GM12878 (cell line): ENCODE measurements at regions not wholly inside any gene's neighbourhood (a gene's known extent, or its start where the extent isn't known, plus 50 kb on each side); places are given as distances from the start of the nearest gene placed in this dataset.

Source experiments
- ATAC-seq: fragments of 200-7000 bp; cut with Tn5 transposase; 3 replicates; pipeline ENCODE4 v1.9.1; 2020; ENCODE audit warnings: mild to moderate bottlenecking, moderate library complexity
- BruUV-seq: library from RNA; stranded (reverse); fragments of 400-500 nt; replicated peaks from 2 replicates; lab custom pipeline; 2021; lab: Mats Ljungman, UMichigan
- CTCF ChIA-PET: fragments of 300-600 bp; sonication (Branson Sonifier 250); formaldehyde crosslinking; extraction: SDS; loops from one replicate; lab custom pipeline; 2021; ENCODE audit warnings: inconsistent platforms; lab: Yijun Ruan, JAX
- POLR2A ChIA-PET: fragments of 350-600 bp; formaldehyde crosslinking; extraction: SDS; loops from one replicate; lab custom pipeline; 2021; ENCODE audit warnings: inconsistent platforms; lab: Charles Lee
- RAD21 ChIA-PET: fragments of 300-600 bp; sonication (Branson Sonifier 250); formaldehyde crosslinking; loops from one replicate; lab custom pipeline; 2023; ENCODE audit warnings: antibody characterized with exemption; ENCODE audit not compliant: unreplicated experiment; lab: Charles Lee
- SMC1A ChIA-PET: fragments of 300-600 bp; sonication (Branson Sonifier 250); formaldehyde crosslinking; loops from one replicate; lab custom pipeline; 2023; ENCODE audit not compliant: unreplicated experiment, uncharacterized antibody; lab: Charles Lee
- DNase-seq: peaks from one replicate; pipeline ENCODE4 v3.0.0-alpha.2; 2011; ENCODE audit warnings: low read depth, low spot score
- FAIRE-seq: peaks from 3 replicates; lab custom pipeline; 2011; peaks lifted over from hg19 to GRCh38; lab: Jason Lieb, UNC
- H2AFZ ChIP-seq: 2 replicates; pipeline ENCODE4 v1.6.0; 2011; ENCODE audit warnings: low read depth, low read length, control low read depth; ENCODE audit not compliant: control insufficient read depth
- H3K27ac ChIP-seq: 2 replicates; pipeline ENCODE4 v1.5.1; 2011; ENCODE audit warnings: control low read depth; ENCODE audit not compliant: control insufficient read depth, insufficient read depth
- H3K27me3 ChIP-seq, 2 experiments: replicated peaks in 1 of 2; 2 replicates each; pipeline versions ENCODE4 v1.6.0 to v1.6.1; 2011; ENCODE audit warnings: low read length in 1 of 2; ENCODE audit not compliant: control insufficient read depth in 2 of 2, insufficient read depth in 2 of 2
- H3K36me3 ChIP-seq, 2 experiments: 2 replicates each; pipeline ENCODE4 v1.5.1; 2011; ENCODE audit warnings: low read length in 1 of 2; ENCODE audit not compliant: control insufficient read depth in 2 of 2, insufficient read depth in 2 of 2
- H3K4me1 ChIP-seq: 2 replicates; pipeline ENCODE4 v1.6.1; 2011; ENCODE audit warnings: mild to moderate bottlenecking, low read length, moderate library complexity, mixed read lengths; ENCODE audit not compliant: control insufficient read depth, insufficient read depth
- H3K4me2 ChIP-seq: 2 replicates; pipeline ENCODE4 v1.6.0; 2011; ENCODE audit warnings: control low read depth; ENCODE audit not compliant: control insufficient read depth, insufficient read depth
- H3K4me3 ChIP-seq: fragments of 200-600 bp; sonication (generic); 2 replicates; pipeline ENCODE4 v1.5.1; 2016
- H3K79me2 ChIP-seq: 2 replicates; pipeline ENCODE4 v1.6.0; 2011; ENCODE audit warnings: low read length; ENCODE audit not compliant: control insufficient read depth, insufficient read depth
- H3K9ac ChIP-seq: 2 replicates; pipeline ENCODE4 v1.8.0; 2011; ENCODE audit warnings: low read length, control low read depth, mixed read lengths; ENCODE audit not compliant: control insufficient read depth, insufficient read depth
- H3K9me3 ChIP-seq: replicated peaks from 3 replicates; pipeline ENCODE4 v1.5.1; 2011; ENCODE audit warnings: mild to moderate bottlenecking, low read length; ENCODE audit not compliant: control insufficient read depth, insufficient read depth
- H4K20me1 ChIP-seq: 2 replicates; pipeline ENCODE4 v1.6.0; 2011; ENCODE audit not compliant: control insufficient read depth, insufficient read depth
- CHD2 ChIP-seq: IDR thresholded peaks from 2 replicates; pipeline ENCODE4 v1.6.1; 2011; ENCODE audit warnings: low read depth, low read length, improper control_type of control experiment, borderline replicate concordance
- LARP7 ChIP-seq: fragments of 450-650 bp; IDR thresholded peaks from 2 replicates; pipeline ENCODE4 v1.6.1; 2017; ENCODE audit warnings: mild to moderate bottlenecking
- POLR2A ChIP-seq: IDR thresholded peaks from 2 replicates; pipeline ENCODE4 v1.6.1; 2011; ENCODE audit warnings: low read depth, mild to moderate bottlenecking, low read length
- RELB ChIP-seq: fragments of 450-650 bp; IDR thresholded peaks from 2 replicates; pipeline ENCODE4 v1.6.1; 2017; ENCODE audit warnings: low read depth, mild to moderate bottlenecking, moderate library complexity
- STAT3 ChIP-seq: IDR thresholded peaks from 2 replicates; pipeline ENCODE4 v1.6.1; 2011; ENCODE audit warnings: low read depth, low read length, improper control_type of control experiment
- SUZ12 ChIP-seq: fragments of 200-600 bp; sonication (generic); IDR thresholded peaks from one replicate; pipeline ENCODE4 v1.6.1; 2018; ENCODE audit warnings: antibody characterized with exemption, mild to moderate bottlenecking; ENCODE audit not compliant: unreplicated experiment
- TCF7 ChIP-seq: IDR thresholded peaks from 2 replicates; pipeline ENCODE4 v1.6.1; 2014; ENCODE audit warnings: antibody characterized with exemption, borderline replicate concordance
- WGBS: methylation state at CpG from one replicate; pipeline ENCODE4 v1.1.6; 2016; ENCODE audit warnings: low lambda C conversion rate; ENCODE audit not compliant: insufficient replicate concordance, insufficient coverage; ENCODE audit errors: missing lambda C conversion rate; 5-methylcytosine and 5-hydroxymethylcytosine counted together
- in situ Hi-C: fragments of 300-500 bp; cut with MboI; formaldehyde crosslinking; loops from 9 replicates; pipeline ENCODE4 v1.14.3; 2018; ENCODE audit warnings: mixed read lengths
- intact Hi-C: fragments of 100-400 bp; cut with micrococcal nuclease; formaldehyde crosslinking; loops from one replicate; pipeline ENCODE4 v1.14.2; 2022; ENCODE audit not compliant: unreplicated experiment
- TF ChIP-seq, protein P1 (sequence below): fragments of 450-650 bp; formaldehyde crosslinking; IDR thresholded peaks from 2 replicates; pipeline ENCODE4 v1.5.0; 2022; ENCODE audit warnings: mild to moderate bottlenecking, missing genetic modification characterization
- TF ChIP-seq, protein P2 (sequence below): IDR thresholded peaks from 2 replicates; pipeline ENCODE4 v1.6.1; 2011; ENCODE audit warnings: borderline replicate concordance, low read depth, mild to moderate bottlenecking, moderate library complexity, mixed read lengths, low read length; ENCODE audit not compliant: insufficient read depth; ENCODE audit errors: extremely low read length

DNA sequence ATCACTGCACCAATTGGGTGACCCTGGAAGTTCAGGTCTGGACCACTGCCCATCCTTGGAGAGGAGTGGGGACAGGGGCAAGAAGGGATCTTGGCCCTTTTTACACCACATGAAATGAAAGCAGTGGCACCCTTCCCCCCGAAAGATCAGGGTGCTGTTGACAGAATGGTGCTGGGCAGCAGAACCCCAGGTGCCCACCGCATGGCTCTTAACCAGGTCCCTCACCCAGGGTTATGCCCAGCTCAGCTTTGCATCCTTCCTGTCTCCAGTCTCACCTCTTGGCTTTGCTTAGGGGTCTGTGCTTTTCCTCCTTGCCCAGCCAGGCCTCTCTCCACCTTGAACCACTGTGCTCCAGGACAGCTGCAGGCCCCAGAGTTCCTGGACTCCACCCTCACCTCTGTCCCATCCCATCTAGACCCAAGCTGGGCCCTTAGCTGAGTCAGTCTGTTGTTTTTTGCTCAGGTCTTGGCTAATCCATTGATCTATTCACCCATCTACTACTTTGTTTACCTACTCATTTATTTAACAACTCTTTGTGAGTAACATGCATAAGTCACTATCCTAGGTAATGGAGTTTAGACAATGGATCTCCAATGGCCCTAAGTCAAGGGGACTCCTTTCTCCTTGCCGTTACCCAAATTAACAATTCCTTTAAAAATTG lies 77.1 kb upstream of the PRR23E start:
- H3K79me2 ChIP-seq, result no peaks in the 10 kb centered on the region
- RAD21 ChIA-PET, result no interaction called here
- H3K4me3 ChIP-seq, result no peak overlapping the region
- peaks cover 5% of the 10 kb centered on the region; the same call in 1 of the 3 replicates for H3K9me3 ChIP-seq
- no peaks in the 10 kb centered on the region for H3K36me3 ChIP-seq
- FAIRE-seq (no peak), DNase-seq (no peak), ATAC-seq (no peak)
- H3K27me3 ChIP-seq, result no peaks in the 10 kb centered on the region
- H2AFZ ChIP-seq, result no peak overlapping the region
- intact Hi-C loops, result no loop called here
- in situ Hi-C loops, result no loop called here
- no TSS peak for BruUV-seq
- H3K9ac ChIP-seq, result no peak overlapping the region
- H3K4me1 ChIP-seq, result no peaks in the 10 kb centered on the region
- H3K4me2 ChIP-seq, result no peak overlapping the region
- no peak overlapping the region for H3K27ac ChIP-seq
- CTCF ChIA-PET, result no interaction called here
- WGBS, result 40% methylated on average over 3 of the region's 3 CpGs
- TF ChIP-seq POLR2A (no peak), TCF7 (no peak)
- TF ChIP-seq, protein P1, sequence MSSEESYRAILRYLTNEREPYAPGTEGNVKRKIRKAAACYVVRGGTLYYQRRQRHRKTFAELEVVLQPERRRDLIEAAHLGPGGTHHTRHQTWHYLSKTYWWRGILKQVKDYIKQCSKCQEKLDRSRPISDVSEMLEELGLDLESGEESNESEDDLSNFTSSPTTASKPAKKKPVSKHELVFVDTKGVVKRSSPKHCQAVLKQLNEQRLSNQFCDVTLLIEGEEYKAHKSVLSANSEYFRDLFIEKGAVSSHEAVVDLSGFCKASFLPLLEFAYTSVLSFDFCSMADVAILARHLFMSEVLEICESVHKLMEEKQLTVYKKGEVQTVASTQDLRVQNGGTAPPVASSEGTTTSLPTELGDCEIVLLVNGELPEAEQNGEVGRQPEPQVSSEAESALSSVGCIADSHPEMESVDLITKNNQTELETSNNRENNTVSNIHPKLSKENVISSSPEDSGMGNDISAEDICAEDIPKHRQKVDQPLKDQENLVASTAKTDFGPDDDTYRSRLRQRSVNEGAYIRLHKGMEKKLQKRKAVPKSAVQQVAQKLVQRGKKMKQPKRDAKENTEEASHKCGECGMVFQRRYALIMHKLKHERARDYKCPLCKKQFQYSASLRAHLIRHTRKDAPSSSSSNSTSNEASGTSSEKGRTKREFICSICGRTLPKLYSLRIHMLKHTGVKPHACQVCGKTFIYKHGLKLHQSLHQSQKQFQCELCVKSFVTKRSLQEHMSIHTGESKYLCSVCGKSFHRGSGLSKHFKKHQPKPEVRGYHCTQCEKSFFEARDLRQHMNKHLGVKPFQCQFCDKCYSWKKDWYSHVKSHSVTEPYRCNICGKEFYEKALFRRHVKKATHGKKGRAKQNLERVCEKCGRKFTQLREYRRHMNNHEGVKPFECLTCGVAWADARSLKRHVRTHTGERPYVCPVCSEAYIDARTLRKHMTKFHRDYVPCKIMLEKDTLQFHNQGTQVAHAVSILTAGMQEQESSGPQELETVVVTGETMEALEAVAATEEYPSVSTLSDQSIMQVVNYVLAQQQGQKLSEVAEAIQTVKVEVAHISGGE (CRISPR knock-in tag), result no peak
- SMC1A ChIA-PET, result no interaction called here
- POLR2A ChIA-PET, result no interaction called here
- no peaks in the 10 kb centered on the region for H4K20me1 ChIP-seq

GRCh38 chr3:127118366-127118765 lies 74.6 kb upstream of the PRR23E start:
- BruUV-seq, result no TSS peak
- Histone ChIP-seq H3K27me3 (no peaks in the 10 kb centered on the region), H2AFZ (no peak overlapping the region), H4K20me1 (no peaks in the 10 kb centered on the region), H3K36me3 (no peaks in the 10 kb centered on the region), H3K9me3 (no peaks in the 10 kb centered on the region), H3K79me2 (no peaks in the 10 kb centered on the region), H3K4me2 (no peak overlapping the region), H3K9ac (no peak overlapping the region), H3K27ac (no peak overlapping the region), H3K4me1 (no peaks in the 10 kb centered on the region), H3K4me3 (no peak overlapping the region)
- ChIA-PET POLR2A (no interaction called here), CTCF (no interaction called here), RAD21 (no interaction called here), SMC1A (interaction anchor here (1.2 kb wide), 1 partner anchor 197 kb away, joined by 3 read pairs; no protein-coding TSS in a partner anchor)
- DNase-seq, result no peak
- no peak for FAIRE-seq
- ATAC-seq, result no peak
- in situ Hi-C loops, result no loop called here
- 58% methylated on average over 3 of the region's 3 CpGs for WGBS
- intact Hi-C loops, result no loop called here
- TF ChIP-seq, protein P2, sequence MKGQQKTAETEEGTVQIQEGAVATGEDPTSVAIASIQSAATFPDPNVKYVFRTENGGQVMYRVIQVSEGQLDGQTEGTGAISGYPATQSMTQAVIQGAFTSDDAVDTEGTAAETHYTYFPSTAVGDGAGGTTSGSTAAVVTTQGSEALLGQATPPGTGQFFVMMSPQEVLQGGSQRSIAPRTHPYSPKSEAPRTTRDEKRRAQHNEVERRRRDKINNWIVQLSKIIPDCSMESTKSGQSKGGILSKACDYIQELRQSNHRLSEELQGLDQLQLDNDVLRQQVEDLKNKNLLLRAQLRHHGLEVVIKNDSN, result no peak
- TF ChIP-seq SUZ12, result no peak
- no peak for TF ChIP-seq LARP7
- no peak for TF ChIP-seq CHD2
- TF ChIP-seq TCF7, result no peak
- TF ChIP-seq RELB, result no peak
- no peak for TF ChIP-seq STAT3
